Ovary (tissue), 7 donors: ENCODE measurements at regions not wholly inside any gene's neighbourhood (a gene's known extent, or its start where the extent isn't known, plus 50 kb on each side); places are given as distances from the start of the nearest gene placed in this dataset.

Experiments
- DNase-seq, 5 donors: peaks; one replicate each; pipeline ENCODE4 v3.0.0-alpha.2; 2019 to 2020
- H3K27ac ChIP-seq, 2 donors: fragments of 200-600 bp; one replicate each; pipeline versions ENCODE4 v1.5.1 to v1.8.0; 2019 to 2022
- H3K27me3 ChIP-seq: fragments of 200-600 bp; one replicate; pipeline ENCODE4 v1.8.0; 2022
- H3K36me3 ChIP-seq: fragments of 200-600 bp; sonication (generic); one replicate; pipeline ENCODE4 v1.5.1; 2019
- H3K4me1 ChIP-seq: one replicate; pipeline ENCODE4 v1.8.1; 2013; ENCODE audit warnings: mild to moderate bottlenecking, moderate library complexity; ENCODE audit not compliant: insufficient read depth
- H3K4me3 ChIP-seq: fragments of 200-600 bp; sonication (generic); one replicate; pipeline ENCODE4 v1.5.1; 2017
- H3K9me3 ChIP-seq, 2 donors: fragments of 200-600 bp in 1 of 2; sonication (generic) in 1 of 2; one replicate each; pipeline versions ENCODE4 v1.5.1 to v1.8.1; 2013 to 2019; ENCODE audit warnings: mild to moderate bottlenecking in 1 of 2, moderate library complexity in 1 of 2
- CTCF ChIP-seq, 3 donors: fragments of 450-650 bp in 2 of 3; fragments of 200-600 bp in 1 of 3; IDR thresholded peaks; one replicate each; pipeline versions ENCODE4 v1.5.1 to v1.8.0; 2016 to 2022; ENCODE audit warnings: antibody characterized with exemption in 3 of 3, mild to moderate bottlenecking in 1 of 3
- EP300 ChIP-seq: sonication (generic); formaldehyde crosslinking; IDR thresholded peaks from one replicate; pipeline ENCODE4 v1.6.1; 2017; ENCODE audit warnings: antibody characterized with exemption
- POLR2A ChIP-seq: fragments of 450-650 bp; IDR thresholded peaks from one replicate; pipeline ENCODE4 v1.6.1; 2017; ENCODE audit warnings: antibody characterized with exemption, mild to moderate bottlenecking, moderate library complexity
- WGBS, 3 donors: extraction: QIAGEN DNeasy Blood & Tissue Kit in 1 of 3; methylation state at CpG; one replicate each; pipeline versions ENCODE4 v1.1.5 to v1.1.7; 2013 to 2017; 5-methylcytosine and 5-hydroxymethylcytosine counted together
- intact Hi-C, 4 donors: fragments of 100-400 bp; cut with DNase I; formaldehyde crosslinking; loops; one replicate each; pipeline versions ENCODE4 v1.11.0 to v1.15.1; 2022 to 2023
- donor health status: DM: no; HTN: no; CAD: no; lungs with moderate emphysema.
- donor health status: DM: no; HTN: no; CAD: no.
- donor health status: Bipolar disorder and iron deficiency.
- donor health status: DM: no; HTN: no; CAD: no.
- donor health status: DM: yes; HTN: yes; CAD: no.

GRCh38 chr5:6177926-6178325 is 200.4 kb downstream of the MED10 start:
- Histone ChIP-seq H3K36me3 (no peaks in the 10 kb centered on the region), H3K4me1 (no peaks in the 10 kb centered on the region), H3K4me3 (no peak overlapping the region), H3K27ac (no peak overlapping the region), H3K9me3 (no peaks in the 10 kb centered on the region), H3K27me3 (no peaks in the 10 kb centered on the region)
- WGBS, 3 donors, result 92 to 93% (median 93%) methylated on average over 5 of the region's 5 CpGs
- TF ChIP-seq EP300 (no peak), POLR2A (no peak), CTCF (IDR thresholded peaks at IDR 0.05) (no peak)
- DNase-seq, result no peak
- intact Hi-C loops, result no loop called here

DNA sequence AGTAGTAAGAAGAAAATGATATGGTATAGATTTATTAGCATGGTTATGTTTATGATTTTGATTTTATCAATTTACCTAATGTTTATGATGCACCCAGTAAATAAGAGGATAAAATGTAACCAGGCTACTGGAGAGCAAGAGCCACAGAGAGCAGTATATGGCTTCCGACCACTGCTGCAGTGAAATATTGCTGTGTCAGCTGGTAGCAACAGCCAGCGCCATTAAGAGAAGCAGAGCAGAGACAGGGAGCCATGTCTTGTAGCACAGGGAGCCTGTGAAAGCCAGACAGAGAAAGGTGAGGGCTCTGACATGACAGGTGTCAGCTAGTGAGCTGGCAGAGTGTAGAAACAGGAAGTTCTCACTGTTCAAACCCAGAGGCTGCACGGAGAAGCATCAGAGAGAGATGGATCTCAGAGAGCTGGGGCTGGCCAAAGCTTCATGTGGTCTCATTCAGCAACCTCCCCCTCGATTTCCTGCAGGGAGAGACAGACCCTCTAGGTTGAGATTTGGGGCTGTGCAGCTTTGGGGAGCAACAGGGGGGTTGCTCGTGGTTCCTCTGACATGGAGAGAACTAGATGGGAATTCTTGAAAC is 202.1 kb downstream of the MED10 start:
- TF ChIP-seq CTCF (IDR thresholded peaks at IDR 0.05), result no peak
- TF ChIP-seq POLR2A, result no peak
- TF ChIP-seq EP300, result no peak
- H3K36me3 ChIP-seq, result no peaks in the 10 kb centered on the region
- intact Hi-C loops, result no loop called here
- DNase-seq, result no peak
- no peaks in the 10 kb centered on the region for H3K4me1 ChIP-seq
- H3K4me3 ChIP-seq, result no peak overlapping the region
- no peaks in the 10 kb centered on the region for H3K27me3 ChIP-seq
- 61 to 66% (median 63%) methylated on average over 5 of the region's 5 CpGs for WGBS, 3 donors
- no peaks in the 10 kb centered on the region for H3K9me3 ChIP-seq
- H3K27ac ChIP-seq, result no peak overlapping the region

- H3K27me3 ChIP-seq, result no peaks in the 10 kb centered on the region
- DNase-seq, result no peak
- no peaks in the 10 kb centered on the region for H3K9me3 ChIP-seq
- no peaks in the 10 kb centered on the region for H3K36me3 ChIP-seq
- no peak overlapping the region for H3K27ac ChIP-seq
- no peak overlapping the region for H3K4me3 ChIP-seq
- intact Hi-C loops, result no loop called here
- TF ChIP-seq CTCF (IDR thresholded peaks at IDR 0.05) (no peak), EP300 (no peak), POLR2A (no peak)
- no peaks in the 10 kb centered on the region for H3K4me1 ChIP-seq
- WGBS, 3 donors, result 85 to 88% (median 87%) methylated on average over 6 of the region's 6 CpGs
These were observed 203.0 kb downstream of the MED10 start for GRCh38 chr5:6175172-6175854.

GRCh38 chr5:6169660-6170059 is 208.7 kb downstream of the MED10 start:
- 56 to 80% (median 73%) methylated on average over 4 of the region's 4 CpGs for WGBS, 3 donors
- H3K9me3 ChIP-seq, result no peaks in the 10 kb centered on the region
- no peak for DNase-seq

More at GRCh38 chr5:6169660-6170059, 208.7 kb downstream of the MED10 start:
- Histone ChIP-seq H3K4me1 (no peaks in the 10 kb centered on the region), H3K36me3 (no peaks in the 10 kb centered on the region), H3K4me3 (no peak overlapping the region), H3K27me3 (no peaks in the 10 kb centered on the region), H3K27ac (no peak overlapping the region)
- intact Hi-C loops, result no loop called here
- TF ChIP-seq CTCF (IDR thresholded peaks at IDR 0.05), result no peak
- TF ChIP-seq EP300, result no peak
- no peak for TF ChIP-seq POLR2A
